NT2/D1 (cell line): ENCODE measurements at regions not wholly inside any gene's neighbourhood (a gene's known extent, or its start where the extent isn't known, plus 50 kb on each side); places are given as distances from the start of the nearest gene placed in this dataset.

ENCODE experiments used
- DNase-seq: peaks from one replicate; pipeline ENCODE4 v3.0.0-alpha.2; 2011; ENCODE audit warnings: low read depth, low spot score
- H3K27me3 ChIP-seq: 2 replicates; pipeline ENCODE4 v1.6.0; 2011; ENCODE audit warnings: mild to moderate bottlenecking; ENCODE audit not compliant: insufficient read length, insufficient read depth
- H3K36me3 ChIP-seq: 2 replicates; pipeline ENCODE4 v1.6.1; 2011; ENCODE audit warnings: mild to moderate bottlenecking, low read length, mixed read lengths; ENCODE audit not compliant: insufficient read depth, insufficient read length
- H3K4me1 ChIP-seq: 2 replicates; pipeline ENCODE4 v1.5.1; 2011; ENCODE audit not compliant: insufficient read depth, insufficient read length
- H3K4me3 ChIP-seq: 2 replicates; pipeline ENCODE4 v1.5.1; 2011; ENCODE audit warnings: low read depth; ENCODE audit not compliant: insufficient read length
- H3K9ac ChIP-seq: 2 replicates; pipeline ENCODE4 v1.6.0; 2011; ENCODE audit warnings: low read depth; ENCODE audit not compliant: insufficient read length
- H3K9me3 ChIP-seq: 2 replicates; pipeline ENCODE4 v1.5.1; 2011; ENCODE audit warnings: mild to moderate bottlenecking, low read length; ENCODE audit not compliant: insufficient read depth
- SUZ12 ChIP-seq: IDR thresholded peaks from 2 replicates; pipeline ENCODE4 v1.6.1; 2011; ENCODE audit not compliant: insufficient read length, insufficient read depth; ENCODE audit errors: extremely low read depth
- YY1 ChIP-seq: IDR thresholded peaks from 2 replicates; pipeline ENCODE4 v1.6.1; 2011; ENCODE audit not compliant: insufficient read length, insufficient read depth
- ZNF274 ChIP-seq: IDR thresholded peaks from 2 replicates; pipeline ENCODE4 v1.6.1; 2011; ENCODE audit warnings: mild to moderate bottlenecking, low read depth, low read length

- no peaks in the 10 kb centered on the region for H3K4me1 ChIP-seq
- H3K9ac ChIP-seq, result no peak overlapping the region
- no peaks in the 10 kb centered on the region for H3K27me3 ChIP-seq
- TF ChIP-seq ZNF274 (no peak), YY1 (no peak), SUZ12 (no peak)
- no peaks in the 10 kb centered on the region for H3K36me3 ChIP-seq
- no peak overlapping the region for H3K4me3 ChIP-seq
- H3K9me3 ChIP-seq, result no peaks in the 10 kb centered on the region
- DNase-seq, result no peak
Observed at GRCh38 chr15:29959384-29960137, 123.2 kb upstream of the GOLGA8J start.

GRCh38 chr15:29952225-29952624 lies 130.0 kb upstream of the TJP1 start:
- Histone ChIP-seq H3K9ac (no peak overlapping the region), H3K4me1 (no peaks in the 10 kb centered on the region), H3K36me3 (no peaks in the 10 kb centered on the region), H3K27me3 (no peaks in the 10 kb centered on the region), H3K9me3 (no peaks in the 10 kb centered on the region), H3K4me3 (no peak overlapping the region)
- TF ChIP-seq SUZ12 (no peak), YY1 (no peak), ZNF274 (no peak)
- DNase-seq, result no peak

GRCh38 chr15:29945943-29946596 lies 123.8 kb upstream of the TJP1 start:
- no peak for DNase-seq
- Histone ChIP-seq H3K9ac (no peak overlapping the region), H3K27me3 (no peaks in the 10 kb centered on the region), H3K4me1 (no peaks in the 10 kb centered on the region), H3K4me3 (no peak overlapping the region), H3K36me3 (no peaks in the 10 kb centered on the region), H3K9me3 (no peaks in the 10 kb centered on the region)
- no peak for TF ChIP-seq SUZ12
- TF ChIP-seq YY1, result no peak
- TF ChIP-seq ZNF274, result no peak

- Histone ChIP-seq H3K9me3 (no peaks in the 10 kb centered on the region), H3K4me3 (no peak overlapping the region), H3K9ac (no peak overlapping the region), H3K36me3 (no peaks in the 10 kb centered on the region), H3K27me3 (no peaks in the 10 kb centered on the region), H3K4me1 (no peaks in the 10 kb centered on the region)
- TF ChIP-seq ZNF274, result no peak
- DNase-seq, result no peak
Observed at GRCh38 chr15:29944925-29945324, 122.7 kb upstream of the TJP1 start.

GRCh38 chr15:29942548-29942947 lies 120.3 kb upstream of the TJP1 start:
- Histone ChIP-seq H3K4me3 (no peak overlapping the region), H3K36me3 (no peaks in the 10 kb centered on the region), H3K27me3 (no peaks in the 10 kb centered on the region), H3K9me3 (no peaks in the 10 kb centered on the region), H3K4me1 (no peaks in the 10 kb centered on the region), H3K9ac (no peak overlapping the region)
- no peak for DNase-seq
- TF ChIP-seq YY1 (no peak), ZNF274 (no peak), SUZ12 (no peak)

GRCh38 chr15:29942143-29942542 lies 119.9 kb upstream of the TJP1 start:
- DNase-seq, result no peak
- H3K27me3 ChIP-seq, result no peaks in the 10 kb centered on the region
- H3K9ac ChIP-seq, result no peak overlapping the region
- no peaks in the 10 kb centered on the region for H3K36me3 ChIP-seq
- H3K4me1 ChIP-seq, result no peaks in the 10 kb centered on the region
- no peaks in the 10 kb centered on the region for H3K9me3 ChIP-seq
- H3K4me3 ChIP-seq, result no peak overlapping the region
- TF ChIP-seq SUZ12 (no peak), YY1 (no peak), ZNF274 (no peak)

- DNase-seq, result no peak
Observed at GRCh38 chr15:29939404-29939803, 117.1 kb upstream of the TJP1 start.

More at GRCh38 chr15:29939404-29939803, 117.1 kb upstream of the TJP1 start:
- no peak overlapping the region for H3K4me3 ChIP-seq
- H3K9ac ChIP-seq, result no peak overlapping the region
- H3K4me1 ChIP-seq, result no peaks in the 10 kb centered on the region
- no peaks in the 10 kb centered on the region for H3K36me3 ChIP-seq
- H3K27me3 ChIP-seq, result no peaks in the 10 kb centered on the region
- H3K9me3 ChIP-seq, result no peaks in the 10 kb centered on the region
- TF ChIP-seq SUZ12 (no peak), ZNF274 (no peak), YY1 (no peak)
